ENCODE measurements at regions not wholly inside any gene's neighbourhood (a gene's known extent, or its start where the extent isn't known, plus 50 kb on each side); places are given as distances from the start of the nearest gene placed in this dataset.

- TF ChIP-seq CTCF (IDR thresholded peaks at IDR 0.05; ENCODE audit: low read depth, low read length) = no peak
- TF ChIP-seq EZH2phosphoT487 (IDR thresholded peaks at IDR 0.05; ENCODE audit: low read depth) = no peak
Observed at GRCh38 chr16:73383988-73384365, 336.0 kb upstream of the ZFHX3 start.
